Mesenchymal stem cell (in vitro differentiated cells and primary cell): ENCODE measurements at regions not wholly inside any gene's neighbourhood (a gene's known extent, or its start where the extent isn't known, plus 50 kb on each side); places are given as distances from the start of the nearest gene placed in this dataset.

Experiments used
- DNase-seq: peaks from one replicate; pipeline ENCODE4 v3.0.0-alpha.2; 2013
- H2AFZ ChIP-seq: one replicate; pipeline ENCODE4 v1.6.1; 2013; ENCODE audit warnings: low read depth, mild to moderate bottlenecking, control low read depth, inconsistent platforms, low read length, moderate library complexity
- H2AK5ac ChIP-seq: 2 replicates; pipeline ENCODE4 v1.6.1; 2013; ENCODE audit warnings: low read length, moderate library complexity, mild to moderate bottlenecking, inconsistent platforms; ENCODE audit not compliant: severe bottlenecking
- H2BK120ac ChIP-seq: one replicate; pipeline ENCODE4 v1.6.1; 2013; ENCODE audit warnings: low read depth, mild to moderate bottlenecking, inconsistent platforms, low read length, moderate library complexity
- H2BK12ac ChIP-seq, 2 experiments: one replicate each; pipeline ENCODE4 v1.6.1; 2013; ENCODE audit warnings: inconsistent platforms in 2 of 2, low read length in 2 of 2, mild to moderate bottlenecking in 2 of 2, moderate library complexity in 2 of 2, control low read depth in 1 of 2
- H2BK15ac ChIP-seq: one replicate; pipeline ENCODE4 v1.6.1; 2013; ENCODE audit warnings: mild to moderate bottlenecking, low read depth, inconsistent platforms; ENCODE audit not compliant: poor library complexity, severe bottlenecking
- H2BK5ac ChIP-seq: 2 replicates; pipeline ENCODE4 v1.6.1; 2013; ENCODE audit warnings: low read depth, mild to moderate bottlenecking, low read length, control low read depth, inconsistent platforms; ENCODE audit not compliant: poor library complexity, severe bottlenecking
- H3K14ac ChIP-seq, 2 experiments: one replicate each; pipeline ENCODE4 v1.6.1; 2013; ENCODE audit warnings: inconsistent platforms in 2 of 2, low read length in 2 of 2, control low read depth in 1 of 2, mild to moderate bottlenecking in 1 of 2, moderate library complexity in 1 of 2
- H3K18ac ChIP-seq, 2 experiments: one replicate each; pipeline ENCODE4 v1.6.1; 2013; ENCODE audit warnings: inconsistent platforms in 2 of 2, low read length in 2 of 2, control low read depth in 1 of 2, low read depth in 1 of 2, mild to moderate bottlenecking in 1 of 2
- H3K23ac ChIP-seq, 2 experiments: one replicate each; pipeline ENCODE4 v1.6.1; 2013; ENCODE audit warnings: inconsistent platforms in 2 of 2, low read length in 2 of 2, mild to moderate bottlenecking in 2 of 2, moderate library complexity in 2 of 2, control low read depth in 1 of 2
- H3K27ac ChIP-seq: 2 replicates; pipeline ENCODE4 v1.5.1; 2013; ENCODE audit warnings: mild to moderate bottlenecking, moderate library complexity, low read length, control low read depth, inconsistent platforms; ENCODE audit not compliant: poor library complexity, severe bottlenecking
- H3K27me3 ChIP-seq, 2 experiments: 2 replicates each; pipeline versions ENCODE4 v1.6.1 to v1.7.0; 2013; ENCODE audit warnings: low read length in 2 of 2, mild to moderate bottlenecking in 2 of 2, moderate library complexity in 2 of 2, control low read depth in 1 of 2, inconsistent platforms in 1 of 2; ENCODE audit not compliant: control insufficient read depth in 1 of 2, insufficient read depth in 1 of 2
- H3K36me3 ChIP-seq, 2 experiments: 2 replicates each; pipeline versions ENCODE4 v1.6.1 to v1.7.0; 2013; ENCODE audit warnings: low read length in 2 of 2, control low read depth in 1 of 2, inconsistent platforms in 1 of 2, low read depth in 1 of 2, mild to moderate bottlenecking in 1 of 2; ENCODE audit not compliant: insufficient read depth in 2 of 2, control insufficient read depth in 1 of 2
- H3K4ac ChIP-seq, 2 experiments: one replicate each; pipeline ENCODE4 v1.6.1; 2013; ENCODE audit warnings: inconsistent platforms in 2 of 2, low read length in 2 of 2, mild to moderate bottlenecking in 2 of 2, moderate library complexity in 2 of 2, control low read depth in 1 of 2, low read depth in 1 of 2
- H3K4me1 ChIP-seq: 2 replicates; pipeline ENCODE4 v1.6.1; 2013; ENCODE audit warnings: low read depth, low read length, control low read depth; ENCODE audit not compliant: control insufficient read depth, insufficient read depth
- H3K4me2 ChIP-seq: 2 replicates; pipeline ENCODE4 v1.6.1; 2013; ENCODE audit warnings: low read length, mild to moderate bottlenecking, inconsistent platforms; ENCODE audit not compliant: poor library complexity, severe bottlenecking
- H3K4me3 ChIP-seq, 2 experiments: 2 replicates each; pipeline versions ENCODE4 v1.5.1 to v1.7.0; 2013; ENCODE audit warnings: low read length in 2 of 2, mild to moderate bottlenecking in 2 of 2, control low read depth in 1 of 2, low read depth in 1 of 2; ENCODE audit not compliant: insufficient read depth in 1 of 2
- H3K79me1 ChIP-seq: replicated peaks from 2 replicates; pipeline ENCODE4 v1.6.1; 2013; ENCODE audit warnings: mild to moderate bottlenecking, control low read depth, low read length, inconsistent platforms; ENCODE audit not compliant: poor library complexity, severe bottlenecking
- H3K9ac ChIP-seq: 2 replicates; pipeline ENCODE4 v1.7.0; 2013; ENCODE audit warnings: mild to moderate bottlenecking, low read length, moderate library complexity
- H3K9me3 ChIP-seq: 2 replicates; pipeline ENCODE4 v1.7.0; 2013; ENCODE audit warnings: mild to moderate bottlenecking, low read length; ENCODE audit not compliant: control insufficient read depth
- H4K8ac ChIP-seq: one replicate; pipeline ENCODE4 v1.6.1; 2013; ENCODE audit warnings: inconsistent platforms, mild to moderate bottlenecking, low read length, moderate library complexity
- H4K91ac ChIP-seq: one replicate; pipeline ENCODE4 v1.6.1; 2013; ENCODE audit warnings: mild to moderate bottlenecking, low read length, inconsistent platforms
- WGBS: methylation state at CpG from one replicate; pipeline ENCODE4 v1.1.7; 2013; ENCODE audit warnings: mixed read lengths; 5-methylcytosine and 5-hydroxymethylcytosine counted together

DNA sequence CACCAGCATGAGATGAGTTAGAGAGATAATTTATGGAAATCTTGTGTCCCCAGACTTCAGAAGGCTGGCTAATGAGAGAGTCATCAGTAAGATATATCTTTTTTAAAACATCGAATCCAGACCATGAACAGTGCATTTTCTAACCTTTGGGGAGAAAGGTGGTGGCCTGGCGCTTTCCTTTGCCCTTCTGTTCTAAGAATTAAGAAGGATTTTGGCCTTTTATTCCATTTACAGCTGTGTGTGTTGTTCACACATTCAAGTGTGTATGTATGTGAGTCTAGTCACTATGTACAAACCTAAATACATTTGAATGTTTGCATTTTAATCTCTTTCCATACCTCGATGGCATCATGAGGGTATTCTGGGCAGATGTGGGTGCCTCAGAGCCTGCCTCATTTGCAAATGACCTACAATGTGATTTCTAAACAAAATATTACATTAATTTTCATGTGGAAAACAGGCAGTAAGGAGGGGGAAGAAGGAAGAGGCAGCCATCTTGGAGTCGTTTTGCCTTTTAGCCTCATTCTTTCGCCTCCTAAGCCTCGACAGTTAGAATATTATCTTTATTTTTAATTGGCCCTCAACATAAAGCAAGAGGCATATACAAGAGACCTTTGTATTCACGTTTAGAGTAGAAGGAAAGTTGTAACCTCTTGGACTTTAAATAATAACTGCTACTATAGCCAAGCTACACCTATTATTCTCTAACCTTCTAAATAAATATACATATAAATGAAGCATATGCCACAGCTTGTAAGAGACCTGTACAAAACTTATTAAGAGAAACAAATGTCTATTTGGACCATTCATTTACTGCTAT, 125.3 kb upstream of the TMEM161B start:
- Histone ChIP-seq H3K79me1 (no peaks in the 10 kb centered on the region), H4K91ac (no peak overlapping the region), H3K18ac (no peak overlapping the region), H2BK120ac (no peak overlapping the region), H3K36me3 (no peaks in the 10 kb centered on the region), H2AFZ (no peak overlapping the region), H3K4me2 (no peak overlapping the region), H3K14ac (no peak overlapping the region), H2BK15ac (no peak overlapping the region), H4K8ac (no peak overlapping the region), H3K4me3 (no peak overlapping the region), H3K9ac (no peak overlapping the region), H3K27ac (no peak overlapping the region), H3K27me3 (no peaks in the 10 kb centered on the region), H2AK5ac (no peak overlapping the region), H3K23ac (no peak overlapping the region), H3K4ac (no peak overlapping the region), H3K9me3 (no peaks in the 10 kb centered on the region), H2BK5ac (no peak overlapping the region), H3K4me1 (peaks cover 1% of the 10 kb centered on the region), H2BK12ac (no peak overlapping the region)
- no peak for DNase-seq
- WGBS = 94% methylated on average over 3 of the region's 7 CpGs

DNA sequence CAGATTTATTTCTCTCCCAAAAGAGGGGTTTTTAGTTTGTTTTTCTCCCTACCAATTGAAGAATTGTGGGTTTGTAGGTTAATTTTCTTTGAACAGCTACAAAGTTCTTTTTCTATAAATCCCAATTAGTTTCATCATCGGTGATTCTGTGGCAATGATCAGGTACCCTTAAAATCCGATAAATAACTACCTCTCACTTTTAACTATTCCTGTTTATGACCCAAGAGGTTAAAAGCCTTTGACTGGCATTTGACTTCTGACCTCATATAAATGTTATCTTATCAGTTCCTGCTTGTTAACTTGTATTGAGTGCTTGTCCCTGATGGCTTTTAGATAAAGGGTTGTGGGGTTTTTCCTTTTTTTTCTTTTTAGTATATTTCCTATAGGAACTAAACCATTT, 124.4 kb upstream of the TMEM161B start:
- 42% methylated on average over 2 of the region's 2 CpGs for WGBS

DNA sequence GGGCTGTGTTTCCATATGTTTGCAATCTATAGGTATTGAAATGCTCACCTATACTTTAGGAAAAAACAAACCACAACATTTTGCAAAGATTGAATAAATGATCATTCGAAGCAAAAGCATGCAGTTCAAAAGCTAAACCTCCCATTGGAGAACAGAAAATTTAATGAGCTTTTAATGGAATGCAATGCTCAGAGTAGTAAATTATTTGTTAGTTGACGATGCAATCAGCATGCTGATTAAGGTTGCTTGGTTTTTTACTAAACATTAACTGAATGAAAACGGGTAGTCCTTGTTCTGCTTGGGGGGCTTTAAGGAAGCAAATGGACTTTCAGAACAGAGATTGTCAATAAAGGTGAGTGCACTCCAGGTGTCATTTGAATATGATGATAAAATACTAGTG, 123.3 kb upstream of the TMEM161B start:
- Histone ChIP-seq H3K14ac (no peak overlapping the region), H3K27ac (no peak overlapping the region), H2BK5ac (no peak overlapping the region), H3K9me3 (no peaks in the 10 kb centered on the region), H2BK15ac (no peak overlapping the region), H3K36me3 (no peaks in the 10 kb centered on the region), H2BK120ac (no peak overlapping the region), H2AFZ (no peak overlapping the region), H2AK5ac (no peak overlapping the region), H3K79me1 (no peaks in the 10 kb centered on the region), H4K91ac (no peak overlapping the region), H3K4ac (no peak overlapping the region), H3K9ac (no peak overlapping the region), H3K18ac (no peak overlapping the region), H3K4me1 (no peaks in the 10 kb centered on the region), H3K27me3 (no peaks in the 10 kb centered on the region), H4K8ac (no peak overlapping the region), H2BK12ac (no peak overlapping the region), H3K4me2 (no peak overlapping the region), H3K4me3 (no peak overlapping the region), H3K23ac (no peak overlapping the region)
- DNase-seq = no peak
- WGBS = 56% methylated on average over 3 of the region's 3 CpGs

More for the DNA sequence above, 124.4 kb upstream of the TMEM161B start:
- no peak overlapping the region for H3K4me3 ChIP-seq
- H2BK15ac ChIP-seq = no peak overlapping the region
- no peak overlapping the region for H3K9ac ChIP-seq
- H3K27me3 ChIP-seq = no peaks in the 10 kb centered on the region
- no peak overlapping the region for H3K23ac ChIP-seq
- no peak overlapping the region for H2BK5ac ChIP-seq
- H3K18ac ChIP-seq = no peak overlapping the region
- H4K8ac ChIP-seq = no peak overlapping the region
- H3K4me1 ChIP-seq = peaks cover 1% of the 10 kb centered on the region
- no peak overlapping the region for H4K91ac ChIP-seq
- no peak overlapping the region for H3K4me2 ChIP-seq
- H2BK12ac ChIP-seq = no peak overlapping the region
- H3K9me3 ChIP-seq = no peaks in the 10 kb centered on the region
- H2BK120ac ChIP-seq = no peak overlapping the region
- no peaks in the 10 kb centered on the region for H3K36me3 ChIP-seq
- no peak overlapping the region for H2AK5ac ChIP-seq
- no peak overlapping the region for H3K14ac ChIP-seq
- H3K4ac ChIP-seq = no peak overlapping the region
- no peak overlapping the region for H2AFZ ChIP-seq
- DNase-seq = no peak
- H3K27ac ChIP-seq = no peak overlapping the region
- no peaks in the 10 kb centered on the region for H3K79me1 ChIP-seq

DNA sequence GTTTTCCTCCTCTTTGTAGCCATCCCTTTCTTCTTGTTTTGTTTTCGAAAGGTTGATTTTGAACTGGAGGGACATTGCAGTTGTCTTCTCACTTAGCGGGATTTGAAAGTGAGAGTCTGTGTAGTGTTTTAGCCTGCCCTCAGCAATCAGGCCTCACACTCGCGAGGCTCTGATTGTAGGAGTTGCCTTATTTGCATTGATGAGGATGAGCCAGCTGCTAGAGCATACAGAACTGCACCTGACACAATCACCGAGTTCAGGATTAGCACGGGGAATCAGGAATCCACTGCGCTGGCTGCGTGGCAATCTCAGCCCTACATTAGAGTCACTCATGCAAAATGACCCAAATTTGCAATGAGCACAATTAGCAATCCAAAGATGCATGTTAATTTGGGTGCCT, 122.5 kb upstream of the TMEM161B start:
- Histone ChIP-seq H3K27ac (no peak overlapping the region), H3K9ac (no peak overlapping the region), H2BK5ac (no peak overlapping the region), H2BK120ac (no peak overlapping the region), H4K91ac (no peak overlapping the region), H3K4me2 (no peak overlapping the region), H4K8ac (no peak overlapping the region), H2AFZ (no peak overlapping the region), H3K4ac (no peak overlapping the region), H3K18ac (no peak overlapping the region), H3K79me1 (no peaks in the 10 kb centered on the region), H3K14ac (no peak overlapping the region), H3K4me3 (no peak overlapping the region), H3K4me1 (no peaks in the 10 kb centered on the region), H3K27me3 (no peaks in the 10 kb centered on the region), H2AK5ac (no peak overlapping the region), H3K9me3 (no peaks in the 10 kb centered on the region), H2BK15ac (no peak overlapping the region), H2BK12ac (no peak overlapping the region), H3K36me3 (no peaks in the 10 kb centered on the region), H3K23ac (no peak overlapping the region)
- no peak for DNase-seq
- 62% methylated on average over 8 of the region's 8 CpGs for WGBS
